ENCODE measurements at regions not wholly inside any gene's neighbourhood (a gene's known extent, or its start where the extent isn't known, plus 50 kb on each side); places are given as distances from the start of the nearest gene placed in this dataset.

GRCh38 chr5:167177736-167178135, 1113.7 kb upstream of the WWC1 start:
- no peak for TF ChIP-seq EZH2phosphoT487 (IDR thresholded peaks at IDR 0.05; ENCODE audit: insufficient read depth, low read depth)
- no peak for TF ChIP-seq EZH2 (IDR thresholded peaks at IDR 0.05; ENCODE audit: insufficient read depth, poor library complexity, severe bottlenecking)
